ENCODE measurements at regions not wholly inside any gene's neighbourhood (a gene's known extent, or its start where the extent isn't known, plus 50 kb on each side); places are given as distances from the start of the nearest gene placed in this dataset.

DNA sequence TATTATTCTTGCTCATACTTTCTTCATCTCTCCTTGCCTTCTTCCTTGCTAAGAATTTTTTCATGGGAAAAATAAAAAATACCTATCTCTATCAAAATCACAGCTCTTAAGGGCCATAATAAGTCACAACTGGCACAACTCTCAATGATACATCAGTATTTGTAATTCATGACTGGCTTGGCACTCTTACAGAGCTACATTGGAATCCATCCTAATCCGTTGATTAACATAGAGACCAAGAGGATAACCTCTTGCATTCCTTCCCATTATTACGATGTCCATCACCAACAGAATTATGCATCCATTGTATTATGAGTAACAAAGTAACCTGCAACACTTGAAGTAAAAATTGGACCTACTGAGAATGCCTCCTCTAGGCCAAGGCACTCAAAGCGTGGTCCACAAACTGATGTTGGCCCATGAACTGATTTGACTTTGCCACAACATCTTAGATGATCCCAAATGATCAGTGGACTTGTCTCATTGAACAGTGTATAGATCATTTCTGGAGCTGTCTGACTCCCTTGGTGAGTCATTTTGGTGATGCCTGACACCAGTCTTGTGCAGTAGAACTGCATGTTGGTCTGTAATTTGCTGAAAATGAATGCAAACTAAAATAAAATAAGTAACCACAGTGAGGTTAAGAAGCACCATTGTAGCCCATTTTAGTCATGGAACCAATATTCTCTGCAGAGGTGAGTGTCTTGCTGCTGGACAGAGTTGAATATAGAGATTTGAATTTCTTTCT lies 163.2 kb downstream of the AXIN2 start:
- Histone ChIP-seq H3K27me3 (replicated peaks) (no peaks in the 10 kb centered on the region), H3K27ac (no peak overlapping the region), H3K36me3 (replicated peaks) (no peaks in the 10 kb centered on the region), H3K4me3 (ENCODE audit: low read depth, low read length) (no peak overlapping the region)
- no peak for TF ChIP-seq CTCF (IDR thresholded peaks at IDR 0.05; ENCODE audit: low read depth, low read length, missing control alignments)
- DNase-seq, result no peak
- in situ Hi-C loops (cut with HindIII; ENCODE audit: low pct_ligation_motif_present, low sequenced_read_pairs), result no loop called here

- DNase-seq, result no peak
- Histone ChIP-seq H3K27ac (no peak overlapping the region), H3K27me3 (replicated peaks) (no peaks in the 10 kb centered on the region), H3K4me3 (ENCODE audit: low read depth, low read length) (no peak overlapping the region), H3K36me3 (replicated peaks) (no peaks in the 10 kb centered on the region)
- TF ChIP-seq CTCF (IDR thresholded peaks at IDR 0.05; ENCODE audit: low read depth, low read length, missing control alignments), result no peak
- in situ Hi-C loops (cut with HindIII; ENCODE audit: low pct_ligation_motif_present, low sequenced_read_pairs), result no loop called here
Observed at GRCh38 chr17:65395924-65396323, 165.5 kb downstream of the AXIN2 start.

DNA sequence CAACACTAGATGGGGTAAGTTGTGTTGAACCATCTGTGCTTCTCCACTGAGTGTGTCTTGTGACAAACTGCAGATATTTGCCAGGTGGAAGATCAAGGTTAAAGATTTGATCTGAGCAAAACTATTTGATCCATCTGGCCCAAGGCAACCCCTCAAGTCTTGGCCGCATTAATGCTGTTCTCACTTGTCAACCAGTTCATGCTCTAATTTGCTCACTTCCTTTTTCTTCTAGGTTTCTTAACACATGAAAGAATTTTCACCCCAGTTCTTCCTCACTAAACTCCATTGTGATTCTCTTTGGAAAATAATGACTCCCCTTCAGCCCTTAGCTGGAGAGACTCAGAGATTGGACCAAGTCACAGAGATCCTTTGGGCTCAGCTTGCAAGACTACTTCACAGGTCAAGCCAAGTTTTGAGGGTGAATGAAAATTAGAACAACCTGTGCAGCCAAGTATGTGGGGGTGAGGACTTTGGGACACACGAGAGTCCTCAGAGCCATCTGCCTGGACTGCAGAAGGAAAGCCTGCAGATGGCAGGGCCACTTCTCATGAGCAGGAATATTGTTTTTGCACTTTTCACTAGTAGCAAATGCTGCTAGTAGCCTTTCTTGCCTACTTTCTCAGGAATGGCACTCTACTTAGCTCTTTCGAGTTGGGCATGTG lies 166.5 kb downstream of the AXIN2 start:
- in situ Hi-C loops (cut with HindIII; ENCODE audit: low pct_ligation_motif_present, low sequenced_read_pairs), result no loop called here
- Histone ChIP-seq H3K36me3 (replicated peaks) (no peaks in the 10 kb centered on the region), H3K27ac (no peak overlapping the region), H3K4me3 (ENCODE audit: low read depth, low read length) (no peak overlapping the region), H3K27me3 (replicated peaks) (no peaks in the 10 kb centered on the region)
- TF ChIP-seq CTCF (IDR thresholded peaks at IDR 0.05; ENCODE audit: low read depth, low read length, missing control alignments), result no peak
- DNase-seq, result no peak

GRCh38 chr17:65393514-65393913 lies 167.9 kb downstream of the AXIN2 start:
- no peak for TF ChIP-seq CTCF (IDR thresholded peaks at IDR 0.05; ENCODE audit: low read depth, low read length, missing control alignments)
- no peaks in the 10 kb centered on the region for H3K27me3 ChIP-seq (replicated peaks)
- DNase-seq, result no peak
- H3K36me3 ChIP-seq (replicated peaks), result no peaks in the 10 kb centered on the region
- in situ Hi-C loops (cut with HindIII; ENCODE audit: low pct_ligation_motif_present, low sequenced_read_pairs), result no loop called here
- no peak overlapping the region for H3K4me3 ChIP-seq (ENCODE audit: low read depth, low read length)
- H3K27ac ChIP-seq, result no peak overlapping the region

DNA sequence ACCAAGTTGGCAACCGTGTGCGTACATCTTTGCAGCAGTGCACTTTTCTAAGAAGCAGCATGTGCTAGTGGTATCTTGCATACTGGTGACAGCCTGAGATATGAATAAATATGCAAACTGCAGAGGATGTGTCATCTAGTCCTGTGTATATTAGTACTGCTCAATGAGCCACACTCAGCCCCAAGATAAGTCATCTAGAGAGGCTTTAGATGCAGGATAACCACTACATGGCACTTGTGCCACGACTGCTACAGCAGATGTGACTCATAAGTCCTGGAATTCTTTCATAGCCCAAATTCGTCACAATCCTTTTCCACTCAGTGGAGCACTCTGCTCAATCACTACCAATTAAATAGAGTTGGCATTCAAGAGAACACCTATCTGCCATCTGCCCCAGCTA lies 171.5 kb downstream of the AXIN2 start:
- Histone ChIP-seq H3K27ac (no peak overlapping the region), H3K27me3 (replicated peaks) (no peaks in the 10 kb centered on the region), H3K36me3 (replicated peaks) (no peaks in the 10 kb centered on the region), H3K4me3 (ENCODE audit: low read depth, low read length) (no peak overlapping the region)
- peak; percentile 62 for DNase-seq
- TF ChIP-seq CTCF (IDR thresholded peaks at IDR 0.05; ENCODE audit: low read depth, low read length, missing control alignments), result no peak
- in situ Hi-C loops (cut with HindIII; ENCODE audit: low pct_ligation_motif_present, low sequenced_read_pairs), result no loop called here

Measured in brain microvascular endothelial cell (primary cell).